GM21737 (cell line): ENCODE measurements at regions not wholly inside any gene's neighbourhood (a gene's known extent, or its start where the extent isn't known, plus 50 kb on each side); places are given as distances from the start of the nearest gene placed in this dataset.
"Not testable (repeated sequence)": the region's sequence is repeated elsewhere in the genome, so short reads cannot be mapped to it uniquely, and the experiment has no call there.

ENCODE experiments used
- ATAC-seq: cut with Tn5 transposase; IDR thresholded peaks from one replicate; pipeline ENCODE4 v1.9.1; 2021; ENCODE audit warnings: mild to moderate bottlenecking, moderate library complexity; ENCODE audit not compliant: unreplicated experiment

GRCh38 chr1:149635290-149635899 lies 51.7 kb downstream of the PPIAL4C start:
- not testable (repeated sequence) for ATAC-seq

- ATAC-seq, result peak; percentile 87
Observed at GRCh38 chr1:149636286-149637122, 52.9 kb downstream of the PPIAL4C start.

GRCh38 chr1:149638481-149638880 lies 54.8 kb downstream of the PPIAL4C start:
- ATAC-seq, result not testable (repeated sequence)

- not testable (repeated sequence) for ATAC-seq
Observed at GRCh38 chr1:149638901-149639658, 55.4 kb downstream of the PPIAL4C start.

GRCh38 chr1:149641179-149641578 lies 57.5 kb downstream of the PPIAL4C start:
- ATAC-seq, result not testable (repeated sequence)

- ATAC-seq, result not testable (repeated sequence)
Observed at GRCh38 chr1:149644818-149645217, 61.2 kb downstream of the PPIAL4C start.

- not testable (repeated sequence) for ATAC-seq
Observed at GRCh38 chr1:149646360-149647017, 62.8 kb downstream of the PPIAL4C start.

- not testable (repeated sequence) for ATAC-seq
Observed at GRCh38 chr1:149647018-149647373, 63.3 kb downstream of the PPIAL4C start.

- ATAC-seq, result not testable (repeated sequence)
Observed at GRCh38 chr1:149657750-149658149, 74.1 kb downstream of the PPIAL4C start.

- ATAC-seq, result not testable (repeated sequence)
Observed at GRCh38 chr1:149658175-149658574, 74.5 kb downstream of the PPIAL4C start.

GRCh38 chr1:149664624-149665023 lies 81.0 kb downstream of the PPIAL4C start:
- ATAC-seq, result not testable (repeated sequence)

GRCh38 chr1:149665033-149665432 lies 81.4 kb downstream of the PPIAL4C start:
- not testable (repeated sequence) for ATAC-seq

- ATAC-seq, result not testable (repeated sequence)
Observed at GRCh38 chr1:149665528-149665927, 81.9 kb downstream of the PPIAL4C start.

- ATAC-seq, result not testable (repeated sequence)
Observed at GRCh38 chr1:149673231-149673909, 89.7 kb downstream of the PPIAL4C start.

GRCh38 chr1:149674921-149675320 lies 91.3 kb downstream of the PPIAL4C start:
- not testable (repeated sequence) for ATAC-seq

GRCh38 chr1:149677359-149677758 lies 93.7 kb downstream of the PPIAL4C start:
- not testable (repeated sequence) for ATAC-seq

GRCh38 chr1:149686593-149687238 lies 95.8 kb upstream of the FCGR1A start:
- ATAC-seq, result not testable (repeated sequence)

GRCh38 chr1:149691399-149691798 lies 91.1 kb upstream of the FCGR1A start:
- not testable (repeated sequence) for ATAC-seq

- ATAC-seq, result not testable (repeated sequence)
Observed at GRCh38 chr1:149692804-149693539, 89.5 kb upstream of the FCGR1A start.
